ENCODE measurements at regions not wholly inside any gene's neighbourhood (a gene's known extent, or its start where the extent isn't known, plus 50 kb on each side); places are given as distances from the start of the nearest gene placed in this dataset.

DNA sequence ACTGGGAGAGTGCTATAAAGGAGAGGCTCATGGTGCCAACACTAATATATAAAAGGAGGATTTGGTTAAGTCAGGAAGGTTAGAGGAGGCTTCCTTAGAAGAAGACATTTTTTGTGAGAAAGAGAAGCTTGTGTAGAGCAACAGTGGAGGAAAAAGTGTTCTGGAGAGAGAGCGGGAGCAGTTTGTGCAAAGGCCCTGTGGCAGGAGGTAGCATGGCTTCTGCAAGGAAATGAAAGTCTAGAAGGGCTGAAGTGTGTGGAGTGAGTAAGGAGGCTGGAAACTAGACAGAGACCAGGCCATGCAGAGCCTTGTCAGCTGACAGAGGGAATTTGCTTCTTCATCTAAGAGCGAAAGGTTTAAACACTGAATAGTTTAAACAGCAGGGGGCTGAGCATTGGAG lies 64.4 kb upstream of the ARAP3 start:
- Mint-ChIP-seq H3K27ac (ENCODE audit: unreplicated experiment) (no peak overlapping the region), H3K9me3 (ENCODE audit: unreplicated experiment) (no peaks in the 10 kb centered on the region), H3K4me1 (ENCODE audit: unreplicated experiment) (no peaks in the 10 kb centered on the region), H3K4me3 (ENCODE audit: unreplicated experiment) (no peak overlapping the region), H3K27me3 (ENCODE audit: unreplicated experiment) (peaks cover 47% of the 10 kb centered on the region), H3K36me3 (ENCODE audit: unreplicated experiment) (no peaks in the 10 kb centered on the region)
- DNase-seq (ENCODE audit: extremely low spot score, unreplicated experiment), result no peak
- no peak for TF ChIP-seq CTCF (IDR thresholded peaks at IDR 0.05)

DNA sequence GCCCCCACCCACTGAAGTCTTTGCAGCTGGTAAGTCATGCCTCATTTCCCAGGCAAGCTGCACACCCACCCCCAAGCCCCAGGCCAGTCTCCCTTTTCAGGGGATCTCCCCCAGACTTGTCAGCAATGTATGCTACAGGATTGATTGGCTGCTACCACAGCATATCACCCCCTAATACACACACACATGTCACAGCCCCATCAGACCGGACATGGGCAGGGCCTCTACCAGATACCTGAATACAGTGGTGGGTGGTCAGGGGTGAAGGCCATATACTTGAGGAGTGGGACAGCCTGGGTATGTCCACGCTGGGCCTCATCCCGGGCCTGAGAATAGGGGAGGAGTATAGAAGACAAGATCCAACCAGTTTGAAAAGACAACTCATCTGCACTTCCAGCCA lies 63.4 kb upstream of the ARAP3 start:
- no peak for DNase-seq (ENCODE audit: extremely low spot score, unreplicated experiment)
- Mint-ChIP-seq H3K4me1 (ENCODE audit: unreplicated experiment) (no peaks in the 10 kb centered on the region), H3K27ac (ENCODE audit: unreplicated experiment) (no peak overlapping the region), H3K4me3 (ENCODE audit: unreplicated experiment) (no peak overlapping the region), H3K27me3 (ENCODE audit: unreplicated experiment) (peaks cover 50% of the 10 kb centered on the region), H3K9me3 (ENCODE audit: unreplicated experiment) (no peaks in the 10 kb centered on the region), H3K36me3 (ENCODE audit: unreplicated experiment) (no peaks in the 10 kb centered on the region)
- no peak for TF ChIP-seq CTCF (IDR thresholded peaks at IDR 0.05)

DNA sequence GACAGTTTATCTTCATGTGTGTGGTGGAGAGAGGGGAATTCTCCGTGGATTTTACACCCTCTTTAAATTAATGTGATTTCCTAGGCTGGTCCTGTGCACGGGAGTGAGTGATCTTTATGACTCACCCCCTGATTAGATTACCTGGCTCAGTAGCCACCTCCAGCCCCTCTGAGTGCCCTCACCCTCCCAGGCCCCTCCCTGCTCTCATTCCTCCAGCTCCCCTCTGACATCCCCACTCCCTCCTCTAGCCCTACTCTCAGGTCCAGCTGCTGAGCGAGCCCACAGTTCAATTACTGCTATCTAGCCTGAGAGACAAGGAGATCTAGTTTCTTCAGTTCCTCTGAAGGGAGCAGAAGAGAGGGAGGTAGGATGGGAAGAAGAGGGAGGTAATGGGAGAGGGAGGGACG lies 61.8 kb upstream of the ARAP3 start:
- Mint-ChIP-seq H3K4me1 (ENCODE audit: unreplicated experiment) (no peaks in the 10 kb centered on the region), H3K9me3 (ENCODE audit: unreplicated experiment) (no peaks in the 10 kb centered on the region), H3K27me3 (ENCODE audit: unreplicated experiment) (peaks cover 45% of the 10 kb centered on the region), H3K36me3 (ENCODE audit: unreplicated experiment) (no peaks in the 10 kb centered on the region), H3K27ac (ENCODE audit: unreplicated experiment) (no peak overlapping the region), H3K4me3 (ENCODE audit: unreplicated experiment) (no peak overlapping the region)
- no peak for TF ChIP-seq CTCF (IDR thresholded peaks at IDR 0.05)
- DNase-seq (ENCODE audit: extremely low spot score, unreplicated experiment), result no peak

DNA sequence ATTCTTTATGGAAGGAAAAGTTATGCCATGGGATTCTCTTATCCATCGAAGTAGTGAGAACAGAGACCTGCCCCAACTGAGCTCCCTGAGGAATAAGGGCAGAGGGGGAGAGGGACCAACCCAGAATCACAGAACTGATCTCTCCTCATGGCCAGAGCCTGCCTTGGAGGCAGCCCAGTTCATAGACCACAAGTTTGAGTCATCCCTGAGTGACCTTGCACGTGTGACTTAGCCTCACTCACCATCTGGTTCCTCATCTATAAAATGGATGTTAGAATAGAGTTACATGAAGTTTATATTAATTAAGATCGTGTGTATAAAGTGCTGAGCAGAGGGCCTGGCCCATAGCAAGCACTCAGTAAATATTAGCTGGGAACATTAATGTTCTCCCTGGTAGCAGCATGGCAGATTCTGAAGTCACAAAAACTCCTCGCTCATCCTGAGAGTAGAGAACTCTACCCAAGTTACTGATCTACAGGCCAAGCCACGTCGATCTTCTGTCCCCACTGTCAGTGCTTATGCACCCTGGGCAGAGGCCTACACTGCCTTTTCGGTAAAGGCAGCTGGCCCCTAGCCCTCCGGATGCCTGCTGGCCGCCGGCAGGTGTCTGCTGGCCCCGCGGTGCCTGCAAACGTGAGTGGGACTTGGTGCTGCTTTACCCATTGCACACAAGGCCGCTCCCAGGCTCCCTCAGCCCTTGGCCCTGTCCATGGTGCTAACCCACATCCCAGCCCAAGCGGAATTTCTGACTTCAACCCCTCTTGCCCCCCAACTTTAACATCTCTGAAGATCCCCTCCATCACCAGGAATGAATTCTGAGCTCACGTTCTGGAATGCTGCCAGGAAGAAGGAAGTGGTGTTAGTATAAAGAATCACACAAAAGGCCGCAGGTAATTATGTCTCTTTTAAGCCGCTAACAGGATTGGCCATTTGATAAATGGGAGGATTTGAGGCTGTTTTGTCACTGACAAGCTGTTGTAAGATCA lies 61.1 kb upstream of the ARAP3 start:
- TF ChIP-seq CTCF (IDR thresholded peaks at IDR 0.05), result no peak
- Mint-ChIP-seq H3K4me3 (ENCODE audit: unreplicated experiment) (no peak overlapping the region), H3K4me1 (ENCODE audit: unreplicated experiment) (no peaks in the 10 kb centered on the region), H3K36me3 (ENCODE audit: unreplicated experiment) (no peaks in the 10 kb centered on the region), H3K27ac (ENCODE audit: unreplicated experiment) (no peak overlapping the region), H3K27me3 (ENCODE audit: unreplicated experiment) (peaks cover 39% of the 10 kb centered on the region), H3K9me3 (ENCODE audit: unreplicated experiment) (no peaks in the 10 kb centered on the region)
- no peak for DNase-seq (ENCODE audit: extremely low spot score, unreplicated experiment)

DNA sequence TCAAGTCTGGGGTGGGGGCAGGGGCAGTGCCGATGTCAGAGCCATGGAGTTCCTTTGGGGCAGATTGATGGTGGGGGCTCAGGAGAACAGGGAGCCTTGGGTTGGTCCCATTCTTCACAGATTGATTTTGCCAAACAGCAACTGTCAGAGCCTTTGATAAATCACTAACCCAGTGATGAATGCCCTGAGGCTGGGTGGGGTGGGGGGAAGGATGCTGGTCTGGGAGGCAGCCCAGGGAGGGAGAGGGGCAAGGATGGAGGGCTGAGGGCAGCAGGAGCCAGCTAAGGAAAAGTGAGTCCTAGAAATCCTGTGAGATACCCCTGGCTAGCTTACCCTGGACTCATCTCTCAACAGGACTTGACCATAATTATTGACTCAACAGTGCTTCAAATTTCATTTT lies 60.1 kb upstream of the ARAP3 start:
- H3K9me3 Mint-ChIP-seq (ENCODE audit: unreplicated experiment), result no peaks in the 10 kb centered on the region
- H3K4me1 Mint-ChIP-seq (ENCODE audit: unreplicated experiment), result no peaks in the 10 kb centered on the region
- no peak for TF ChIP-seq CTCF (IDR thresholded peaks at IDR 0.05)
- H3K4me3 Mint-ChIP-seq (ENCODE audit: unreplicated experiment), result no peak overlapping the region
- no peak for DNase-seq (ENCODE audit: extremely low spot score, unreplicated experiment)
- H3K27me3 Mint-ChIP-seq (ENCODE audit: unreplicated experiment), result peaks cover 37% of the 10 kb centered on the region
- no peaks in the 10 kb centered on the region for H3K36me3 Mint-ChIP-seq (ENCODE audit: unreplicated experiment)
- H3K27ac Mint-ChIP-seq (ENCODE audit: unreplicated experiment), result no peak overlapping the region
